Omental fat pad (tissue), 3 donors: ENCODE measurements at regions not wholly inside any gene's neighbourhood (a gene's known extent, or its start where the extent isn't known, plus 50 kb on each side); places are given as distances from the start of the nearest gene placed in this dataset. TPM values are rescaled to one million over a fixed set of nuclear protein-coding genes. Genes with fewer than 3 reads are reported as not detected.

Experiments
- ATAC-seq: fragments of 150-250 bp; one replicate; pipeline ENCODE4 v1.9.1; 2016; ENCODE audit warnings: mild to moderate bottlenecking, moderate library complexity; ENCODE audit not compliant: low FRiP score
- DNase-seq: peaks from one replicate; pipeline ENCODE4 v3.0.0-alpha.2; 2019; ENCODE audit warnings: low spot score
- small RNA-seq: library from RNA; depleted of rRNA; stranded (forward); fragments of <200 nt; gene quantifications from one replicate; pipeline ENCODE3, GENCODE V24; 2016
- TF ChIP-seq, protein P1 (sequence below), 3 donors: fragments of 450-650 bp; IDR thresholded peaks; one replicate each; pipeline ENCODE4 v1.5.1; 2016 to 2017; ENCODE audit warnings: antibody characterized with exemption in 3 of 3, mild to moderate bottlenecking in 3 of 3, moderate library complexity in 2 of 3

DNA sequence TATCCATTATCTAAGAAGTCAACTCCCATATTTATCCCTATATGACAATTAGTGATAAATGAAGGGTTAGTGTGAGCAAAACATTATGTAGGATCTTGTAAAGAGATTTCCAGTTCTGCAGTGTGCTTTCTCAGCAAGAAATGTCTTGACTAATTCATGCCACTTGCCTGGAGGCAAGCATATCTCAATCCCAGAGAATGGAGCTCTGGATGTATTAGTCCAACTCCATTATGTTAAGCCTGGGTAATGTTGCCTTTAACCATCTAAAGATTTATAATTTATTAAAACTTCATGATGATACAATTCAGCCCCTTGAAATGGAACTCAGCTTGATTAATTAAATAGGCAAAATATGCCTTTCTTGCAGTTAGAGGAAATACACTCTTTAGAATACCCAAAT lies 1079.9 kb upstream of the LRRTM3 start:
- DNase-seq: no peak
- TF ChIP-seq, protein P1, sequence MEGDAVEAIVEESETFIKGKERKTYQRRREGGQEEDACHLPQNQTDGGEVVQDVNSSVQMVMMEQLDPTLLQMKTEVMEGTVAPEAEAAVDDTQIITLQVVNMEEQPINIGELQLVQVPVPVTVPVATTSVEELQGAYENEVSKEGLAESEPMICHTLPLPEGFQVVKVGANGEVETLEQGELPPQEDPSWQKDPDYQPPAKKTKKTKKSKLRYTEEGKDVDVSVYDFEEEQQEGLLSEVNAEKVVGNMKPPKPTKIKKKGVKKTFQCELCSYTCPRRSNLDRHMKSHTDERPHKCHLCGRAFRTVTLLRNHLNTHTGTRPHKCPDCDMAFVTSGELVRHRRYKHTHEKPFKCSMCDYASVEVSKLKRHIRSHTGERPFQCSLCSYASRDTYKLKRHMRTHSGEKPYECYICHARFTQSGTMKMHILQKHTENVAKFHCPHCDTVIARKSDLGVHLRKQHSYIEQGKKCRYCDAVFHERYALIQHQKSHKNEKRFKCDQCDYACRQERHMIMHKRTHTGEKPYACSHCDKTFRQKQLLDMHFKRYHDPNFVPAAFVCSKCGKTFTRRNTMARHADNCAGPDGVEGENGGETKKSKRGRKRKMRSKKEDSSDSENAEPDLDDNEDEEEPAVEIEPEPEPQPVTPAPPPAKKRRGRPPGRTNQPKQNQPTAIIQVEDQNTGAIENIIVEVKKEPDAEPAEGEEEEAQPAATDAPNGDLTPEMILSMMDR (IDR thresholded peaks at IDR 0.05): no peak
- no peak for ATAC-seq

DNA sequence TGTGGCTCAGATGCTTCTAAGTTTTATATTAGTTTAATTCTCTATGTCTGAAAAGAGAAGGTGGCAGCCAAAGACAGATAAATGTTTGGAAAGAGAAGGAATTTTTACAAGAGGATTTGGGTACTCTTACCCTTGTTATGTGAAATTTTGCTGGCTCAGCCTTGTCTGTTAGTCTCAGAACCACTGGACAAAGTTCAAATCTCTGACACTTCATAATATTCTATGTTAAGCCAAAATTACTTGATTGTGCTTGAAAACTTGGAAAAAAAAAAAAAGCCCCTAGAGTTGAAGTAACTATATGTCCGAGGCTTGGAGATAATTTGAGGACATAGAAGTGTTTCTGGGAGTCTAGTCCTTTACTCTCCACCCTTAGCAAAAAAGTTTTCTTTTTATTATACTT lies 1079.3 kb upstream of the LRRTM3 start:
- no peak for ATAC-seq
- no peak for DNase-seq
- TF ChIP-seq, protein P1 (IDR thresholded peaks at IDR 0.05): no peak

DNA sequence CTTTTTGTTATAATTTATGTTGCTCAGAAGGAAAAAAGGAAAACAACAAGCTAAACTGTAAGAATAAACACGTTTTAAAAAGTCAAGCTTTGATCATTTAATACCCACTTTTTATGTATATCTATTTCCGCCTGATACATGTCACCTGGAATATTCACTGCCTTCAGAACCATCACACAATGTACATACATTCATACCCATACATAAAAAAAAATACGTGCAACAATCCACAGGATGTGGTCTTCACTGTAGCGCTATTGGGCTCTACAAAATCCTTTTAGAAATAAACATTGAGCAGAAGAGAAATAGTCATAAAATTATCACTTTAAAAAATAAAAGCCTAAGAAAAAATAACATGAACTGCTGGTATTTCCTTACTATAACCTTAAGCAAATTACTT lies 1078.9 kb upstream of the LRRTM3 start:
- ATAC-seq: no peak
- DNase-seq: no peak
- TF ChIP-seq, protein P1 (IDR thresholded peaks at IDR 0.05): no peak

DNA sequence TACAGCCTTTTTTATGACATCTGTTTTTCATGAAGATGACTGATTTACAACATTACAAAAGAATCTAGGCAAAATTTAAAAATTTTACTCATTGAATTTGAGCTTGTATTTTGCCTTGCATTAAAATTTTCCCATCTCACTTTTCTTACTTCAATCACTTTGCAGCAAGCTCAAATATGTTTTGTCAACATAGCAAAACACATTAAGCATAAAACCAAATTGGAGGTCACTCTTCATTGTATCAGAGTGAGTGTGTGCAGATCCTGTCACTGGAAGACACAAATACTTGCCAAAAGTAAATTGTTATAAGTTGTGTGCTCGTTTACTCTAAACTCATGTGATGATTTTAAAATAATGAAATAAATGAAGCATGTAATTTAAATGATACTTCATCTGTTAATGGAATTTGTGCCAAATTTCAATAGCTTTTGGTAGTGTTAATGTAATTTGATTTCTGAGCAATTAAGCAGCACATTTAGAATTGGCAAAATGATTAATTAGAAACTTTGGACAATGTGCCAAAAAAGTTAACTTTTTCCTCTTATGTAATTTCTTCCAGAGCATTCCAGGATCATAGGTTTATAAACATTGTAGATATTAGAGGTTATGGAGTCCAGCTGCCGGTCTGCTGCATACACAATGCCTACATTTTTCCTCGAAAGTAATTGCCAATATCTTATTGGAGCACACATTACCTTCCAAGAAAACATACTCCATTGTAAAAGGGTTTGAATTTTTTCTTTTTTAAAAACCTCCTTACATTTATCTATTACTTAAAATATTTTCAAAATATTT lies 1078.2 kb upstream of the LRRTM3 start:
- TF ChIP-seq, protein P1 (IDR thresholded peaks at IDR 0.05): no peak
- DNase-seq: no peak
- no peak for ATAC-seq

DNA sequence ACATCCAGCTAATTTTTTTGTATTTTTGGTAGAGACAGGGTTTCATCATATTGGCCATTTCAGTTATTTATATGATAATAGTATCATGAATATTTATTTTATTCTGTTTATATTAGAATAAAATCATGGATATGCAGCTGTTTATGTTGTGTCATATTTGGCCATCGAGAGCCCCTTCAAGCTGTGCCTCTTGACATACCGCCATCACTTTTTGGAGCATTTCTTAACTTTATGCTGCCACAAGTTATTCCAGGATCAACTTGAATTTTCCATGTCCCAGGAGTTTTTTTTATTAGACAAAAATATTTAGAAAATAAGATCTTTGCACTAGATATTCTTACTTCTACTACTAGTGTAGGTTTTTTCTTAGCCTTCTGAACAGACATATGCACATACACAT lies 1067.0 kb upstream of the LRRTM3 start:
- ATAC-seq: no peak

DNA sequence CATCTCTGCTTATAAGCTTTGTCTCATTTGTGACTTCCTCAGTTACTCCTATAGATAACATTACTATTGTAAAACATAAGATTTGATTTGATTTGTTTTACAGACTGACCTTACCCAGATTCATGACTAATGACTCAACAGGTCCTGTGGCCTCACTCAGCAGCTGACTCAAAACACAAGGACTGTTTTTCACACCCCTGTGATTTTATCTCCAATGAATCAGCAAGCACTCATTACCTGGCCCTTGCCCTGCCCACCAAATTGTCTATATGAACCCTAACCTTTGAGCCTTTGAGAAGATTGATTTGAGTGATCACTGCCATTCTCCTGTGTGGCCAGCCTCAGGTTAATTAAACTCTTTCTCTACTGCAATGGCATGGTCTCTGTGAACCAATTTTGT lies 1064.6 kb upstream of the LRRTM3 start:
- ATAC-seq (no peak), DNase-seq (no peak)
- TF ChIP-seq, protein P1 (IDR thresholded peaks at IDR 0.05): no peak

More for the DNA sequence above, 1067.0 kb upstream of the LRRTM3 start:
- TF ChIP-seq, protein P1 (IDR thresholded peaks at IDR 0.05): no peak
- no peak for DNase-seq

Small RNA genes lying in the stretch of these regions (small RNA-seq; reads per million reads assigned to genes)
- not detected for gene CYP2C61P
